ENCODE measurements at regions not wholly inside any gene's neighbourhood (a gene's known extent, or its start where the extent isn't known, plus 50 kb on each side); places are given as distances from the start of the nearest gene placed in this dataset.

GRCh38 chr9:85268131-85268530 is 473.6 kb downstream of the AGTPBP1 start:
- no peak for TF ChIP-seq CTCF (IDR thresholded peaks at IDR 0.05; ENCODE audit: borderline replicate concordance, insufficient read depth, low read depth, low read length)
- H3K4me3 ChIP-seq (ENCODE audit: low read depth, low read length) = no peak overlapping the region

GRCh38 chr9:85264695-85265094 is 477.1 kb downstream of the AGTPBP1 start:
- no peak for TF ChIP-seq CTCF (IDR thresholded peaks at IDR 0.05; ENCODE audit: borderline replicate concordance, insufficient read depth, low read depth, low read length)

GRCh38 chr9:85263288-85263687 is 478.5 kb downstream of the AGTPBP1 start:
- H3K4me3 ChIP-seq (ENCODE audit: low read depth, low read length) = no peak overlapping the region
- TF ChIP-seq CTCF (IDR thresholded peaks at IDR 0.05; ENCODE audit: borderline replicate concordance, insufficient read depth, low read depth, low read length) = no peak

More at GRCh38 chr9:85264695-85265094, 477.1 kb downstream of the AGTPBP1 start:
- H3K4me3 ChIP-seq (ENCODE audit: low read depth, low read length) = no peak overlapping the region

GRCh38 chr9:85262333-85262732 is 479.4 kb downstream of the AGTPBP1 start:
- no peak for TF ChIP-seq CTCF (IDR thresholded peaks at IDR 0.05; ENCODE audit: borderline replicate concordance, insufficient read depth, low read depth, low read length)
- no peak overlapping the region for H3K4me3 ChIP-seq (ENCODE audit: low read depth, low read length)

GRCh38 chr9:85260275-85260845 is 481.4 kb downstream of the AGTPBP1 start:
- H3K4me3 ChIP-seq (ENCODE audit: low read depth, low read length) = no peak overlapping the region
- TF ChIP-seq CTCF (IDR thresholded peaks at IDR 0.05; ENCODE audit: borderline replicate concordance, insufficient read depth, low read depth, low read length) = no peak

GRCh38 chr9:85258823-85259370 is 482.9 kb downstream of the AGTPBP1 start:
- H3K4me3 ChIP-seq (ENCODE audit: low read depth, low read length) = no peak overlapping the region
- TF ChIP-seq CTCF (IDR thresholded peaks at IDR 0.05; ENCODE audit: borderline replicate concordance, insufficient read depth, low read depth, low read length) = peak; percentile 65

- TF ChIP-seq CTCF (IDR thresholded peaks at IDR 0.05; ENCODE audit: borderline replicate concordance, insufficient read depth, low read depth, low read length) = no peak
- no peak overlapping the region for H3K4me3 ChIP-seq (ENCODE audit: low read depth, low read length)
Measured at GRCh38 chr9:85258236-85258635, 483.5 kb downstream of the AGTPBP1 start.

Data from GM12875 (cell line).